ENCODE measurements at regions not wholly inside any gene's neighbourhood (a gene's known extent, or its start where the extent isn't known, plus 50 kb on each side); places are given as distances from the start of the nearest gene placed in this dataset.
"Not testable (repeated sequence)": the region's sequence is repeated elsewhere in the genome, so short reads cannot be mapped to it uniquely, and the experiment has no call there.

DNA sequence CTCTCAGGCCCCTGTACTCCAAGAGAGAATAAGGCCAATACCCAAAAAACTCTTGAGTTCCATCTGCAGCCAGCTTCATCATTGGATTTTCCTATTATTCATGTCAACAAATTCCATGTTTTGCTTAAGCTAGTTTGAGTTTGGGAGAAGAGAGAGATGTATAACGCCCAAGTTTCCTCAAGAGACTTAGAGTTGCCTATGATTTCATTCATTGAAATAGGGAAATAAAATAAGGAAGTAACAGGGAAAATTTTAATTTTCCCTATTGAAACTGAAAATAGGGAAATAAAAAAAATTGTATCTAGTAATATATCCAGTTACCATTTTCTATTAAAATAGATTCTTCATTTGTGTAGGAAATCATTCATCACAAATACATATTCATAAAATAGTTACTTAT, 66.5 kb upstream of the SVIL start:
- H2AFZ ChIP-seq (ENCODE audit: low read length), result no peak overlapping the region
- no peaks in the 10 kb centered on the region for H4K20me1 ChIP-seq (ENCODE audit: insufficient read depth, low read length, poor library complexity, severe bottlenecking)
- H3K4me3 ChIP-seq (ENCODE audit: low read length, poor library complexity, severe bottlenecking), result no peak overlapping the region
- H3K4me2 ChIP-seq (ENCODE audit: low read depth, low read length, poor library complexity, severe bottlenecking), result no peak overlapping the region
- no peaks in the 10 kb centered on the region for H3K9me2 ChIP-seq (replicated peaks; ENCODE audit: low read depth, low read length)
- H3K36me3 ChIP-seq (ENCODE audit: insufficient read depth, low read length), result no peaks in the 10 kb centered on the region
- H3F3A ChIP-seq (ENCODE audit: low read depth), result no peaks in the 10 kb centered on the region
- H3K79me2 ChIP-seq (ENCODE audit: insufficient read depth, low read length), result no peaks in the 10 kb centered on the region
- H3K9me3 ChIP-seq (ENCODE audit: insufficient read depth, low read depth, low read length), result no peaks in the 10 kb centered on the region
- peaks cover 8% of the 10 kb centered on the region for H3K4me1 ChIP-seq (ENCODE audit: insufficient read depth, low read length, poor library complexity, severe bottlenecking)
- no peaks in the 10 kb centered on the region for H3K27me3 ChIP-seq (ENCODE audit: insufficient read depth, low read length, poor library complexity, severe bottlenecking)
- H3K9ac ChIP-seq (ENCODE audit: low read depth, low read length, poor library complexity, severe bottlenecking), result no peak overlapping the region
- TF ChIP-seq, protein P1, sequence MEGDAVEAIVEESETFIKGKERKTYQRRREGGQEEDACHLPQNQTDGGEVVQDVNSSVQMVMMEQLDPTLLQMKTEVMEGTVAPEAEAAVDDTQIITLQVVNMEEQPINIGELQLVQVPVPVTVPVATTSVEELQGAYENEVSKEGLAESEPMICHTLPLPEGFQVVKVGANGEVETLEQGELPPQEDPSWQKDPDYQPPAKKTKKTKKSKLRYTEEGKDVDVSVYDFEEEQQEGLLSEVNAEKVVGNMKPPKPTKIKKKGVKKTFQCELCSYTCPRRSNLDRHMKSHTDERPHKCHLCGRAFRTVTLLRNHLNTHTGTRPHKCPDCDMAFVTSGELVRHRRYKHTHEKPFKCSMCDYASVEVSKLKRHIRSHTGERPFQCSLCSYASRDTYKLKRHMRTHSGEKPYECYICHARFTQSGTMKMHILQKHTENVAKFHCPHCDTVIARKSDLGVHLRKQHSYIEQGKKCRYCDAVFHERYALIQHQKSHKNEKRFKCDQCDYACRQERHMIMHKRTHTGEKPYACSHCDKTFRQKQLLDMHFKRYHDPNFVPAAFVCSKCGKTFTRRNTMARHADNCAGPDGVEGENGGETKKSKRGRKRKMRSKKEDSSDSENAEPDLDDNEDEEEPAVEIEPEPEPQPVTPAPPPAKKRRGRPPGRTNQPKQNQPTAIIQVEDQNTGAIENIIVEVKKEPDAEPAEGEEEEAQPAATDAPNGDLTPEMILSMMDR (conservative IDR thresholded peaks at IDR 0.05; ENCODE audit: low read length), result no peak
- no peak for TF ChIP-seq EZH2phosphoT487 (IDR thresholded peaks at IDR 0.05; ENCODE audit: borderline replicate concordance)

DNA sequence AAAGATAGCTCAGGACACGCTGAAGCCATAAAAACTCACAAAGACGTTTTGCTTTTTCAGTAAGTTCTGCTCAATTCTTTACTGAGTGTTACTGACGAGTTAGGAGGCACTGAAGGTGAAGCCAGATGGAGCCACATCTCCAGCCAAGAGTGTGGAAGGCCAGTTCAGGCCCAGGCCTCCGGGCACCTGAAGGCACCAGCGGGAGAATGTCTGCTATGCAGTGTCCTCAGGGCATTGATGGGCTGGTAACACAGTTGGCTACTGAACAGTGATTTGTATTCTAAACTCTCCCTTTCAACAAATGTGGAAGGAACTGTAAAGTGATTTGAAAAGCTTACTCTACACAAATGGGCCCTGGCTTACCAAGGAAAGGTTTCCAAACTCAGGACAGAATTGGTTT, 64.8 kb upstream of the SVIL start:
- no peaks in the 10 kb centered on the region for H3F3A ChIP-seq (ENCODE audit: low read depth)
- peaks cover 8% of the 10 kb centered on the region for H3K4me1 ChIP-seq (ENCODE audit: insufficient read depth, low read length, poor library complexity, severe bottlenecking)
- no peaks in the 10 kb centered on the region for H3K9me3 ChIP-seq (ENCODE audit: insufficient read depth, low read depth, low read length)
- no peaks in the 10 kb centered on the region for H3K36me3 ChIP-seq (ENCODE audit: insufficient read depth, low read length)
- TF ChIP-seq, protein P1 (conservative IDR thresholded peaks at IDR 0.05; ENCODE audit: low read length), result no peak
- no peak for TF ChIP-seq EZH2phosphoT487 (IDR thresholded peaks at IDR 0.05; ENCODE audit: borderline replicate concordance)
- no peaks in the 10 kb centered on the region for H3K9me2 ChIP-seq (replicated peaks; ENCODE audit: low read depth, low read length)
- H3K4me3 ChIP-seq (ENCODE audit: low read length, poor library complexity, severe bottlenecking), result no peak overlapping the region
- H4K20me1 ChIP-seq (ENCODE audit: insufficient read depth, low read length, poor library complexity, severe bottlenecking), result no peaks in the 10 kb centered on the region
- H2AFZ ChIP-seq (ENCODE audit: low read length), result no peak overlapping the region
- H3K79me2 ChIP-seq (ENCODE audit: insufficient read depth, low read length), result no peaks in the 10 kb centered on the region
- no peak overlapping the region for H3K4me2 ChIP-seq (ENCODE audit: low read depth, low read length, poor library complexity, severe bottlenecking)
- no peak overlapping the region for H3K9ac ChIP-seq (ENCODE audit: low read depth, low read length, poor library complexity, severe bottlenecking)
- no peaks in the 10 kb centered on the region for H3K27me3 ChIP-seq (ENCODE audit: insufficient read depth, low read length, poor library complexity, severe bottlenecking)

DNA sequence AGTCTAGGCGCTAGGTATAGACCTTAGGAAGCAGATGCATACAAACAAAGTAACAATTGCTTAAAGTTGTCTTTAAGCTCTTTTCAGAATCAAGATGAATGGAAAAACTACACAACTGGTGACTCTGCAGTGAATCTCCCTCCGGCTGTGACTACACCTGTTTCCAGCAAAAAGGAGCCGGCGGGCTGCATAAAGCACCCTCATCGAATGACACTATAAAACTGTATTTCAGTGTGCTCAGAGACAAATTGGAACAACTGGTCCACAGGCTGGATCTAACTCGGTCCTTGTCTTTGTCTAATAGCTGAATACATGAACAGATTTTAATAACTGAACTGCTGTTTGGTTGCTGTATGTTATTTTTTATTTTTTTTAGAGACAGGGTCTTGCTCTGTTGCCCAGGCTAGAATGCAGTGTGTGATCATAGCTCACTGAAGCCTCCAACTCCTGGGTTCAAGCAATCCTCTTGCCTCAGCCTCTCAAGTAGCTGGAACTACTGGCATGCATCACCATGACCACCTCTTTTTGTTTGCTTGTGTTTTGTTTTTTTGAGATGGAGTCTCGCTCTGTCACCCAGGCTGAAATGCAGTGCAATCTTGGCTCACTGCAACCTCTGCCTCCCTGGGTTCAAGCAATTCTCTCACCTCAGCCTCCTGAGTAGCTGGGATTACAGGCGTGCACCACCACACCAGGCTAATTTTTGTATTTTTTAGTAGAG, 64.2 kb upstream of the SVIL start:
- H3K4me1 ChIP-seq (ENCODE audit: insufficient read depth, low read length, poor library complexity, severe bottlenecking), result peaks cover 5% of the 10 kb centered on the region
- no peak for TF ChIP-seq EZH2phosphoT487 (IDR thresholded peaks at IDR 0.05; ENCODE audit: borderline replicate concordance)
- TF ChIP-seq, protein P1 (conservative IDR thresholded peaks at IDR 0.05; ENCODE audit: low read length), result no peak
- no peak overlapping the region for H3K9ac ChIP-seq (ENCODE audit: low read depth, low read length, poor library complexity, severe bottlenecking)
- no peaks in the 10 kb centered on the region for H3K9me3 ChIP-seq (ENCODE audit: insufficient read depth, low read depth, low read length)
- H3K4me3 ChIP-seq (ENCODE audit: low read length, poor library complexity, severe bottlenecking), result no peak overlapping the region
- H2AFZ ChIP-seq (ENCODE audit: low read length), result no peak overlapping the region
- no peaks in the 10 kb centered on the region for H3K27me3 ChIP-seq (ENCODE audit: insufficient read depth, low read length, poor library complexity, severe bottlenecking)
- H3K9me2 ChIP-seq (replicated peaks; ENCODE audit: low read depth, low read length), result no peaks in the 10 kb centered on the region
- H3K4me2 ChIP-seq (ENCODE audit: low read depth, low read length, poor library complexity, severe bottlenecking), result no peak overlapping the region
- no peaks in the 10 kb centered on the region for H3K79me2 ChIP-seq (ENCODE audit: insufficient read depth, low read length)
- H3K36me3 ChIP-seq (ENCODE audit: insufficient read depth, low read length), result no peaks in the 10 kb centered on the region
- no peaks in the 10 kb centered on the region for H4K20me1 ChIP-seq (ENCODE audit: insufficient read depth, low read length, poor library complexity, severe bottlenecking)
- no peaks in the 10 kb centered on the region for H3F3A ChIP-seq (ENCODE audit: low read depth)

DNA sequence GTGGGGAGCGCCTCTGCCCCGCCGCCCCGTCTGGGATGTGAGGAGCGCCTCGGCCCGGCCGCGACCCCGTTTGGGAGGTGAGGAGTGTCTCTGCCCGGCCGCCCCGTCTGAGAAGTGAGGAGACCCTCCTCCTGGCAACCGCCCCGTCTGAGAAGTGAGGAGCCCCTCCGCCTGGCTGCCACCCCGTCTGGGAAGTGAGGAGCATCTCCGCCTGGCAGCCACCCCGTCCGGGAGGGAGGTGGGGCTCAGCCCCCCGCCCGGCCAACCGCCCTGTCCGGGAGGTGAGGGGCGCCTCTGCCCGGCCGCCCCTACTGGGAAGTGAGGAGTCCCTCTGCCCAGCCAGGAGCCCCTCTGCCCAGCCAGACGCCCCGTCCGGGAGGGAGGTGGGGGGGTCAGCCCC, 61.8 kb upstream of the SVIL start:
- not testable (repeated sequence) for H3K9ac ChIP-seq (ENCODE audit: low read depth, low read length, poor library complexity, severe bottlenecking); H3K36me3 ChIP-seq (ENCODE audit: insufficient read depth, low read length); H2AFZ ChIP-seq (ENCODE audit: low read length); H3F3A ChIP-seq (ENCODE audit: low read depth); H3K9me2 ChIP-seq (replicated peaks; ENCODE audit: low read depth, low read length); H3K79me2 ChIP-seq (ENCODE audit: insufficient read depth, low read length); H3K27me3 ChIP-seq (ENCODE audit: insufficient read depth, low read length, poor library complexity, severe bottlenecking); H4K20me1 ChIP-seq (ENCODE audit: insufficient read depth, low read length, poor library complexity, severe bottlenecking); H3K4me3 ChIP-seq (ENCODE audit: low read length, poor library complexity, severe bottlenecking); H3K9me3 ChIP-seq (ENCODE audit: insufficient read depth, low read depth, low read length); H3K4me2 ChIP-seq (ENCODE audit: low read depth, low read length, poor library complexity, severe bottlenecking); H3K4me1 ChIP-seq (ENCODE audit: insufficient read depth, low read length, poor library complexity, severe bottlenecking)

All from Loucy (cell line).